ENCODE measurements at regions not wholly inside any gene's neighbourhood (a gene's known extent, or its start where the extent isn't known, plus 50 kb on each side); places are given as distances from the start of the nearest gene placed in this dataset.

DNA sequence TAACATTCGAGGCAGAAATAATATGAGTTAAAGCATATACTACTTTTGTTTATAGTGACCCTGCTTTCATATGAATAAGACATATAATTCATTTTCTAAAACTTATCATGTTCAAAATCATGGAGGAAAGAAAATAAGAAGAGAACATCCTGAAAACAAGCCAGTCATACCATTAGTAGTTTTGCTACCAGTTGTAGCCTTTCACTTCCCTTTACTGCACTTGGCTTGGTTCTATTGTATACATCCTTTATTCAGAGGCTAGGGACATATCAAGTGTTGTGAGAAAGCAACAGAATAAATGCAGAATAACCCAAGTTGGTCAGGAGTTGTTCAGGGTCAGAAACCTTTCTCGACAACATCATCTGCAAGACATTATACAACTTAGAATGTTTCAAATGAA is 598.7 kb downstream of the SOX5 start:
- H3K23ac ChIP-seq (ENCODE audit: low read depth, low read length) = no peak overlapping the region
- intact Hi-C loops (cut with micrococcal nuclease) = no loop called here
- no peak overlapping the region for H3K4me2 ChIP-seq (ENCODE audit: low read depth, low read length)
- no peak overlapping the region for H2AK5ac ChIP-seq (ENCODE audit: low read depth, low read length)
- no peak overlapping the region for H2AFZ ChIP-seq (replicated peaks; ENCODE audit: low read length, poor library complexity)
- H4K91ac ChIP-seq (ENCODE audit: insufficient read depth, low read depth, low read length) = no peak overlapping the region
- H3K4ac ChIP-seq (ENCODE audit: low read depth, low read length) = no peak overlapping the region
- no peak overlapping the region for H3K27ac ChIP-seq (ENCODE audit: insufficient read depth, low read length)
- ATAC-seq (ENCODE audit: low read depth) (no peak), DNase-seq (no peak)
- H3K9me3 ChIP-seq (ENCODE audit: control insufficient read depth, insufficient read depth, low read length) = no peaks in the 10 kb centered on the region
- no peak overlapping the region for H2BK15ac ChIP-seq (ENCODE audit: low read depth, low read length)
- dilution Hi-C loops (cut with HindIII; ENCODE audit: low sequenced_read_pairs, unreplicated experiment) = no loop called here
- in situ Hi-C loops (cut with MboI; ENCODE audit: low sequenced_read_pairs) = no loop called here
- BruUV-seq (replicated peaks) = no TSS peak
- CTCF ChIA-PET = no interaction called here
- H3K9me1 ChIP-seq (ENCODE audit: insufficient read depth, low read length) = no peaks in the 10 kb centered on the region
- no peak overlapping the region for H2BK20ac ChIP-seq (ENCODE audit: low read depth, low read length)
- H3K4me3 ChIP-seq (ENCODE audit: insufficient read depth, low read depth, low read length) = no peak overlapping the region
- no peak overlapping the region for H2AK9ac ChIP-seq (replicated peaks; ENCODE audit: low read depth, low read length, poor library complexity)
- H4K8ac ChIP-seq (ENCODE audit: low read depth in 2 of 2, low read length in 2 of 2) = no peak overlapping the region
- TF ChIP-seq MXI1 (IDR thresholded peaks at IDR 0.05; ENCODE audit: borderline replicate concordance, low read depth, low read length) (no peak), POLR2A (IDR thresholded peaks at IDR 0.05; ENCODE audit: low read depth, low read length) (no peak), SMC3 (IDR thresholded peaks at IDR 0.05; ENCODE audit: low read depth, low read length) (no peak), BHLHE40 (IDR thresholded peaks at IDR 0.05; ENCODE audit: low read depth, low read length) (no peak)
- TF ChIP-seq, protein P1, sequence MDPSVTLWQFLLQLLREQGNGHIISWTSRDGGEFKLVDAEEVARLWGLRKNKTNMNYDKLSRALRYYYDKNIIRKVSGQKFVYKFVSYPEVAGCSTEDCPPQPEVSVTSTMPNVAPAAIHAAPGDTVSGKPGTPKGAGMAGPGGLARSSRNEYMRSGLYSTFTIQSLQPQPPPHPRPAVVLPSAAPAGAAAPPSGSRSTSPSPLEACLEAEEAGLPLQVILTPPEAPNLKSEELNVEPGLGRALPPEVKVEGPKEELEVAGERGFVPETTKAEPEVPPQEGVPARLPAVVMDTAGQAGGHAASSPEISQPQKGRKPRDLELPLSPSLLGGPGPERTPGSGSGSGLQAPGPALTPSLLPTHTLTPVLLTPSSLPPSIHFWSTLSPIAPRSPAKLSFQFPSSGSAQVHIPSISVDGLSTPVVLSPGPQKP (IDR thresholded peaks at IDR 0.05; ENCODE audit: borderline replicate concordance, low read depth, low read length) = no peak
- TF ChIP-seq, protein P2, sequence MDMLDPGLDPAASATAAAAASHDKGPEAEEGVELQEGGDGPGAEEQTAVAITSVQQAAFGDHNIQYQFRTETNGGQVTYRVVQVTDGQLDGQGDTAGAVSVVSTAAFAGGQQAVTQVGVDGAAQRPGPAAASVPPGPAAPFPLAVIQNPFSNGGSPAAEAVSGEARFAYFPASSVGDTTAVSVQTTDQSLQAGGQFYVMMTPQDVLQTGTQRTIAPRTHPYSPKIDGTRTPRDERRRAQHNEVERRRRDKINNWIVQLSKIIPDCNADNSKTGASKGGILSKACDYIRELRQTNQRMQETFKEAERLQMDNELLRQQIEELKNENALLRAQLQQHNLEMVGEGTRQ (IDR thresholded peaks at IDR 0.05; ENCODE audit: low read depth, low read length) = no peak
- H4K5ac ChIP-seq (ENCODE audit: low read depth, low read length) = no peak overlapping the region
- WGBS, 2 experiments (ENCODE audit: extremely low coverage in 2 of 2, insufficient read length in 1 of 2) = no CpG with 5 or more reads among the region's 2 CpGs
- no peak overlapping the region for H2BK120ac ChIP-seq (ENCODE audit: low read depth, low read length)
- no peak overlapping the region for H3K9ac ChIP-seq (ENCODE audit: low read depth, low read length)
- H3K79me1 ChIP-seq (ENCODE audit: low read depth in 1 of 2, low read length in 2 of 2) = no peaks in the 10 kb centered on the region
- POLR2A ChIA-PET (ENCODE audit: unreplicated experiment) = no interaction called here
- H3K18ac ChIP-seq (ENCODE audit: low read depth, low read length) = no peak overlapping the region
- no peak overlapping the region for H2BK5ac ChIP-seq (ENCODE audit: low read depth, low read length, poor library complexity, severe bottlenecking)
- H3K36me3 ChIP-seq (ENCODE audit: control insufficient read depth, insufficient read depth, low read length) = no peaks in the 10 kb centered on the region
- no peaks in the 10 kb centered on the region for H3K4me1 ChIP-seq (ENCODE audit: control insufficient read depth, insufficient read depth, low read length)
- no peak overlapping the region for H3K14ac ChIP-seq (replicated peaks; ENCODE audit: low read depth, low read length)
- H4K20me1 ChIP-seq (ENCODE audit: insufficient read depth, low read length) = no peaks in the 10 kb centered on the region
- H3K56ac ChIP-seq (ENCODE audit: extremely low read depth, insufficient read depth, low read length) = no peak overlapping the region
- H3K27me3 ChIP-seq (ENCODE audit: control insufficient read depth, insufficient read depth, low read length) = no peaks in the 10 kb centered on the region
